ENCODE measurements at regions not wholly inside any gene's neighbourhood (a gene's known extent, or its start where the extent isn't known, plus 50 kb on each side); places are given as distances from the start of the nearest gene placed in this dataset.

DNA sequence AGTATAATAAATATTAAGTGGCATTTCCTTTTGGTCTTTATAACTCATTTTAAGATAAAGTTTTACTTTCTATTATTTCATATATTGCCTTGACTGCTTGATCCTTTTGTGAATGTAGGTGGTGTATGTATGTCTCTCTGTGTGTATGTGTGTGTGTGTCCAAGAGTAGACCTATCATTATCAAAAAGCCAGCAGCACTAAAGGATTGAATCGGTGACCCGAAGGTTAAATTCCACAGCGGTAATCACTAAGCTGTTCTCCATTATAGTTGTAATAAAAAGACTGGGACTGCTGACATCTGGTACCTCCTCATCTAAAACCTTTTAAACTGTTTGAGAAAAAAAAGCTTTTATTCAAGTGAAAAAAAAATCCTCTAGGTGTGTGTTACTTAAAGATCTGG lies 1014.8 kb downstream of the PCDH7 start:
- no peak for TF ChIP-seq POLR2AphosphoS5 (IDR thresholded peaks at IDR 0.05)
- no peak for TF ChIP-seq CTCF (IDR thresholded peaks at IDR 0.05)
